WTC11 (cell line): ENCODE measurements at regions not wholly inside any gene's neighbourhood (a gene's known extent, or its start where the extent isn't known, plus 50 kb on each side); places are given as distances from the start of the nearest gene placed in this dataset.

Experiments used
- ATAC-seq: fragments of 200-7000 bp; cut with Tn5 transposase; 2 replicates; pipeline ENCODE4 v1.10.0; 2021; ENCODE audit warnings: mild to moderate bottlenecking, moderate library complexity
- CTCF ChIA-PET: fragments of 300-600 bp; sonication (Branson Sonifier 250); formaldehyde crosslinking; loops from one replicate; lab custom pipeline; 2021; ENCODE audit warnings: antibody characterized with exemption; lab: Charles Lee
- POLR2A ChIA-PET: fragments of 350-600 bp; sonication (Branson Sonifier 250); formaldehyde crosslinking; loops from one replicate; lab custom pipeline; 2021; ENCODE audit warnings: antibody characterized with exemption; lab: Charles Lee
- DNase-seq: peaks from one replicate; pipeline ENCODE4 v3.0.0; 2021; ENCODE audit warnings: low spot score
- H3K27ac Mint-ChIP-seq: 2 replicates; pipeline ENCODE4 v1.8.0; 2021; ENCODE audit warnings: mixed read lengths
- H3K27me3 Mint-ChIP-seq: 2 replicates; pipeline ENCODE4 v1.8.0; 2021; ENCODE audit warnings: low read depth, mild to moderate bottlenecking, moderate library complexity, mixed read lengths
- H3K36me3 Mint-ChIP-seq: 2 replicates; pipeline ENCODE4 v1.8.0; 2021; ENCODE audit warnings: mixed read lengths
- H3K4me1 Mint-ChIP-seq: 2 replicates; pipeline ENCODE4 v1.8.0; 2022; ENCODE audit warnings: mixed read lengths
- H3K4me3 Mint-ChIP-seq: 2 replicates; pipeline ENCODE4 v1.8.0; 2021; ENCODE audit warnings: mild to moderate bottlenecking, moderate library complexity, mixed read lengths
- H3K9me3 Mint-ChIP-seq: 2 replicates; pipeline ENCODE4 v1.8.0; 2021; ENCODE audit warnings: mixed read lengths
- ATF1 ChIP-seq: sonication (generic); formaldehyde crosslinking; IDR thresholded peaks from 2 replicates; pipeline ENCODE4 v1.8.1; 2023; ENCODE audit warnings: mild to moderate bottlenecking, moderate library complexity, missing genetic modification reagents
- ATF6 ChIP-seq: sonication (generic); formaldehyde crosslinking; IDR thresholded peaks from 2 replicates; pipeline ENCODE4 v1.8.1; 2023; ENCODE audit warnings: mild to moderate bottlenecking, missing genetic modification reagents
- CREM ChIP-seq: sonication (generic); formaldehyde crosslinking; IDR thresholded peaks from 2 replicates; pipeline ENCODE4 v1.8.1; 2022; ENCODE audit warnings: mild to moderate bottlenecking, missing genetic modification reagents, moderate library complexity
- FOXK1 ChIP-seq: sonication (generic); formaldehyde crosslinking; IDR thresholded peaks from 2 replicates; pipeline ENCODE4 v1.8.0; 2022; ENCODE audit warnings: mild to moderate bottlenecking, moderate library complexity, missing genetic modification reagents
- FOXP4 ChIP-seq: sonication (generic); formaldehyde crosslinking; IDR thresholded peaks from 2 replicates; pipeline ENCODE4 v1.8.0; 2022; ENCODE audit warnings: mild to moderate bottlenecking, missing genetic modification reagents
- MAX ChIP-seq: sonication (generic); formaldehyde crosslinking; IDR thresholded peaks from 2 replicates; pipeline ENCODE4 v1.8.0; 2022; ENCODE audit warnings: mild to moderate bottlenecking, missing genetic modification reagents
- MXD4 ChIP-seq: fragments of 250-450 bp; sonication (Bioruptor Pico); IDR thresholded peaks from 2 replicates; pipeline ENCODE4 v1.8.0; 2021; ENCODE audit warnings: mild to moderate bottlenecking, moderate library complexity, borderline replicate concordance
- NFATC4 ChIP-seq: fragments of 250-450 bp; sonication (Bioruptor Pico); IDR thresholded peaks from 2 replicates; pipeline ENCODE4 v1.9.0; 2021; ENCODE audit warnings: mild to moderate bottlenecking
- NR3C1 ChIP-seq: sonication (generic); formaldehyde crosslinking; conservative IDR thresholded peaks from 2 replicates; pipeline ENCODE4 v1.8.1; 2023; ENCODE audit warnings: low read depth, mild to moderate bottlenecking, missing genetic modification reagents
- PRDM15 ChIP-seq: sonication (generic); formaldehyde crosslinking; IDR thresholded peaks from 2 replicates; pipeline ENCODE4 v1.8.0; 2022; ENCODE audit warnings: missing genetic modification reagents
- PREB ChIP-seq: sonication (generic); formaldehyde crosslinking; IDR thresholded peaks from 2 replicates; pipeline ENCODE4 v1.8.1; 2022; ENCODE audit warnings: mild to moderate bottlenecking, missing genetic modification reagents, moderate library complexity, borderline replicate concordance
- PRRX2 ChIP-seq: fragments of 250-450 bp; sonication (Bioruptor Pico); IDR thresholded peaks from 2 replicates; pipeline ENCODE4 v1.8.0; 2021; ENCODE audit warnings: mild to moderate bottlenecking
- SMAD4 ChIP-seq: sonication (generic); formaldehyde crosslinking; IDR thresholded peaks from 2 replicates; pipeline ENCODE4 v1.8.0; 2022; ENCODE audit warnings: mild to moderate bottlenecking, missing genetic modification reagents
- SOX15 ChIP-seq: fragments of 250-450 bp; sonication (Bioruptor Pico); IDR thresholded peaks from 2 replicates; pipeline ENCODE4 v1.9.0; 2021; ENCODE audit warnings: mild to moderate bottlenecking
- TCF7 ChIP-seq: sonication (generic); formaldehyde crosslinking; IDR thresholded peaks from 2 replicates; pipeline ENCODE4 v1.8.0; 2022; ENCODE audit warnings: mild to moderate bottlenecking, low read depth, missing genetic modification reagents, moderate library complexity
- TEAD1 ChIP-seq: sonication (generic); formaldehyde crosslinking; IDR thresholded peaks from 2 replicates; pipeline ENCODE4 v1.8.0; 2022; ENCODE audit warnings: mild to moderate bottlenecking, missing genetic modification reagents
- USF1 ChIP-seq: sonication (generic); formaldehyde crosslinking; IDR thresholded peaks from 2 replicates; pipeline ENCODE4 v1.8.0; 2022; ENCODE audit warnings: mild to moderate bottlenecking, missing genetic modification reagents
- ZBTB43 ChIP-seq: sonication (generic); formaldehyde crosslinking; IDR thresholded peaks from 2 replicates; pipeline ENCODE4 v1.8.1; 2023; ENCODE audit warnings: mild to moderate bottlenecking, missing genetic modification reagents
- ZNF219 ChIP-seq: sonication (generic); formaldehyde crosslinking; IDR thresholded peaks from 2 replicates; pipeline ENCODE4 v1.8.0; 2023; ENCODE audit warnings: missing genetic modification reagents, mild to moderate bottlenecking, borderline replicate concordance
- ZNF263 ChIP-seq: sonication (generic); formaldehyde crosslinking; IDR thresholded peaks from 2 replicates; pipeline ENCODE4 v1.8.1; 2022; ENCODE audit warnings: low read depth, mild to moderate bottlenecking, moderate library complexity, missing genetic modification reagents

GRCh38 chr2:239903803-239904202 lies 121.3 kb downstream of the NDUFA10 start:
- no peak overlapping the region for H3K27ac Mint-ChIP-seq
- ATAC-seq = no peak
- ChIA-PET POLR2A (no interaction called here), CTCF (interaction anchor here (0.8 to 1.0 kb wide), 2 partner anchors 80 to 330 kb away, joined by 4 to 8 read pairs; no protein-coding TSS in a partner anchor)
- H3K27me3 Mint-ChIP-seq = peaks cover 4% of the 10 kb centered on the region; the same call in 1 of the 2 replicates
- H3K4me3 Mint-ChIP-seq = no peak overlapping the region
- H3K9me3 Mint-ChIP-seq = peaks cover 14% of the 10 kb centered on the region
- H3K36me3 Mint-ChIP-seq = peaks cover 8% of the 10 kb centered on the region
- peaks cover 25% of the 10 kb centered on the region for H3K4me1 Mint-ChIP-seq
- no peak for DNase-seq
- TF ChIP-seq ATF1 (no peak), ZBTB43 (CRISPR knock-in tag) (no peak), FOXP4 (CRISPR knock-in tag) (no peak)

- TF ChIP-seq PREB (no peak), SOX15 (CRISPR knock-in tag) (no peak), PRRX2 (CRISPR knock-in tag) (no peak), TEAD1 (CRISPR knock-in tag) (no peak), ATF6 (CRISPR knock-in tag) (no peak), NFATC4 (CRISPR knock-in tag) (no peak), ZNF219 (CRISPR knock-in tag) (no peak)
- H3K27me3 Mint-ChIP-seq = peaks cover 4% of the 10 kb centered on the region; the same call in 1 of the 2 replicates
- DNase-seq (no peak), ATAC-seq (peak; percentile 41)
- peaks cover 11% of the 10 kb centered on the region for H3K36me3 Mint-ChIP-seq
- POLR2A ChIA-PET = no interaction called here
- peaks cover 14% of the 10 kb centered on the region for H3K9me3 Mint-ChIP-seq
- CTCF ChIA-PET = interaction anchor here (0.7 to 1.0 kb wide), 3 partner anchors 18 to 330 kb away, joined by 3 to 8 read pairs (median 4); no protein-coding TSS in a partner anchor
- no peak overlapping the region for H3K27ac Mint-ChIP-seq
- H3K4me1 Mint-ChIP-seq = peaks cover 25% of the 10 kb centered on the region
- peak overlapping the region; percentile 20; the same call in 1 of the 2 replicates for H3K4me3 Mint-ChIP-seq
Observed at GRCh38 chr2:239903210-239903609, 121.9 kb downstream of the NDUFA10 start.

GRCh38 chr2:239902749-239903201 lies 122.4 kb downstream of the NDUFA10 start:
- peaks cover 25% of the 10 kb centered on the region for H3K4me1 Mint-ChIP-seq
- no peak for DNase-seq
- H3K9me3 Mint-ChIP-seq = peaks cover 14% of the 10 kb centered on the region
- H3K4me3 Mint-ChIP-seq = peak overlapping the region; percentile 20; the same call in 1 of the 2 replicates
- CTCF ChIA-PET = interaction anchor here (0.7 to 1.0 kb wide), 3 partner anchors 18 to 331 kb away, joined by 3 to 8 read pairs (median 4); no protein-coding TSS in a partner anchor
- POLR2A ChIA-PET = no interaction called here
- H3K27ac Mint-ChIP-seq = no peak overlapping the region
- H3K36me3 Mint-ChIP-seq = peaks cover 11% of the 10 kb centered on the region
- ATAC-seq = peak; percentile 76
- peaks cover 4% of the 10 kb centered on the region; the same call in 1 of the 2 replicates for H3K27me3 Mint-ChIP-seq
- no peak for TF ChIP-seq TCF7 (CRISPR knock-in tag)
- 0 out of 2 replicates have a peak, but pooled peaks have one; percentile 19 for TF ChIP-seq TEAD1 (CRISPR knock-in tag)
- no peak for TF ChIP-seq NR3C1 (CRISPR knock-in tag)
- peak; percentile 47; the same call in 1 of the 2 replicates for TF ChIP-seq PRDM15 (CRISPR knock-in tag)
- peak; percentile 76 for TF ChIP-seq MAX (CRISPR knock-in tag)
- TF ChIP-seq FOXK1 = 0 out of 2 replicates have a peak, but pooled peaks have one; percentile 15
- peak; percentile 31; the same call in 1 of the 2 replicates for TF ChIP-seq USF1 (CRISPR knock-in tag)
- TF ChIP-seq SMAD4 = no peak
- no peak for TF ChIP-seq ZNF263 (CRISPR knock-in tag)
- TF ChIP-seq MXD4 (CRISPR knock-in tag) = no peak
- no peak for TF ChIP-seq CREM
